ENCODE measurements at regions not wholly inside any gene's neighbourhood (a gene's known extent, or its start where the extent isn't known, plus 50 kb on each side); places are given as distances from the start of the nearest gene placed in this dataset.
"Not testable (repeated sequence)": the region's sequence is repeated elsewhere in the genome, so short reads cannot be mapped to it uniquely, and the experiment has no call there.

- TF ChIP-seq, protein P1, sequence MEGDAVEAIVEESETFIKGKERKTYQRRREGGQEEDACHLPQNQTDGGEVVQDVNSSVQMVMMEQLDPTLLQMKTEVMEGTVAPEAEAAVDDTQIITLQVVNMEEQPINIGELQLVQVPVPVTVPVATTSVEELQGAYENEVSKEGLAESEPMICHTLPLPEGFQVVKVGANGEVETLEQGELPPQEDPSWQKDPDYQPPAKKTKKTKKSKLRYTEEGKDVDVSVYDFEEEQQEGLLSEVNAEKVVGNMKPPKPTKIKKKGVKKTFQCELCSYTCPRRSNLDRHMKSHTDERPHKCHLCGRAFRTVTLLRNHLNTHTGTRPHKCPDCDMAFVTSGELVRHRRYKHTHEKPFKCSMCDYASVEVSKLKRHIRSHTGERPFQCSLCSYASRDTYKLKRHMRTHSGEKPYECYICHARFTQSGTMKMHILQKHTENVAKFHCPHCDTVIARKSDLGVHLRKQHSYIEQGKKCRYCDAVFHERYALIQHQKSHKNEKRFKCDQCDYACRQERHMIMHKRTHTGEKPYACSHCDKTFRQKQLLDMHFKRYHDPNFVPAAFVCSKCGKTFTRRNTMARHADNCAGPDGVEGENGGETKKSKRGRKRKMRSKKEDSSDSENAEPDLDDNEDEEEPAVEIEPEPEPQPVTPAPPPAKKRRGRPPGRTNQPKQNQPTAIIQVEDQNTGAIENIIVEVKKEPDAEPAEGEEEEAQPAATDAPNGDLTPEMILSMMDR (IDR thresholded peaks at IDR 0.05; ENCODE audit: insufficient read depth, low read depth, low read length) = no peak
- no peak overlapping the region for H3K4me3 ChIP-seq (ENCODE audit: low read depth, low read length)
- no peak for DNase-seq (ENCODE audit: low read depth)
Measured at GRCh38 chr3:164040991-164041390, 1037.3 kb downstream of the SI start.

DNA sequence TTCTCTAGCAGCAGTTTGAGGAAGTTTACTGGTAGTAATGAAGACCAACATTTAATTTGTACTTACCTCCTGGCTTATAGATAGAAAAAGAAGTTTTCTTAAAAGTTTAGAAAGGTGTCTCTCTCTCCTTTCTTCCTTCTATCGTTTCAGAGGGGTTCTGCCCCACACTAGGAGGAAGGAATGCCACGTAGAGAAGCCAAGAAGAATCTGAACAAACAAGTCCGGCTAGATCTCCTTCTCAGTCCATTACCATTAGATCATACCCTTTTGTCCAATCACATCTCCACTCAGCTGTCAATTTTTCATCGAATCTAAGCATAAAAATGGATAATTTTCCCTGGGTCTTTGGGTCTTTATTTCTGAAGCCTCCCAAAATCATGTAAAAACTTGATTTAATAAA is 1048.1 kb downstream of the SI start:
- TF ChIP-seq, protein P1 (IDR thresholded peaks at IDR 0.05; ENCODE audit: insufficient read depth, low read depth, low read length) = no peak
- DNase-seq (ENCODE audit: low read depth) = no peak
- no peak overlapping the region for H3K4me3 ChIP-seq (ENCODE audit: low read depth, low read length)

GRCh38 chr3:164024786-164025185 is 1053.5 kb downstream of the SI start:
- DNase-seq (ENCODE audit: low read depth) = no peak
- TF ChIP-seq, protein P1 (IDR thresholded peaks at IDR 0.05; ENCODE audit: insufficient read depth, low read depth, low read length) = no peak
- H3K4me3 ChIP-seq (ENCODE audit: low read depth, low read length) = no peak overlapping the region

GRCh38 chr3:164023480-164023879 is 1054.8 kb downstream of the SI start:
- no peak overlapping the region for H3K4me3 ChIP-seq (ENCODE audit: low read depth, low read length)
- DNase-seq (ENCODE audit: low read depth) = no peak
- TF ChIP-seq, protein P1 (IDR thresholded peaks at IDR 0.05; ENCODE audit: insufficient read depth, low read depth, low read length) = no peak

DNA sequence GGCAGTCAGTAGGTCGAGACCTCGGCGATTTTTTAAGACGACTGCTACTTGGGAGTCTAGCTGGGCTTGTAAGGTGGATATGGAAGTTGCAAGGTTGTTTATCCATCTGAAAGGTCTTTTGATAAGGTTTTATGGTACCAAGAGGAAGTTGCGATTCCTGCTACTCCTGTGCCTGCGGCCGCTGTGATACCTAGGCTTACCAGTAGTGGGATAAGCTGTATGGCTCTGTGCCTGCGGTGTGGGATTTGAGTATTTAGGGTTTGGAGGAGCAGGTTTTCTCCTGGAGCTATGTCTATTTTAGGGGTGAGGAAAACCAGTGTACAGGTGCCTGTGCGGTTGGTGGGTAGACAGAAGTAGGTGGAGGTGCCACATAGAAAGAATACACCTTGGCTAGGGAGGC is 1059.8 kb downstream of the SI start:
- no peak overlapping the region for H3K4me3 ChIP-seq (ENCODE audit: low read depth, low read length)
- TF ChIP-seq, protein P1 (IDR thresholded peaks at IDR 0.05; ENCODE audit: insufficient read depth, low read depth, low read length) = no peak
- DNase-seq (ENCODE audit: low read depth) = no peak

- no peak overlapping the region for H3K4me3 ChIP-seq (ENCODE audit: low read depth, low read length)
- DNase-seq (ENCODE audit: low read depth) = no peak
- TF ChIP-seq, protein P1 (IDR thresholded peaks at IDR 0.05; ENCODE audit: insufficient read depth, low read depth, low read length) = no peak
Measured at GRCh38 chr3:164007765-164008164, 1070.5 kb downstream of the SI start.

GRCh38 chr3:164004205-164004604 is 1074.1 kb downstream of the SI start:
- TF ChIP-seq, protein P1 (IDR thresholded peaks at IDR 0.05; ENCODE audit: insufficient read depth, low read depth, low read length) = no peak
- no peak for DNase-seq (ENCODE audit: low read depth)
- H3K4me3 ChIP-seq (ENCODE audit: low read depth, low read length) = no peak overlapping the region

DNA sequence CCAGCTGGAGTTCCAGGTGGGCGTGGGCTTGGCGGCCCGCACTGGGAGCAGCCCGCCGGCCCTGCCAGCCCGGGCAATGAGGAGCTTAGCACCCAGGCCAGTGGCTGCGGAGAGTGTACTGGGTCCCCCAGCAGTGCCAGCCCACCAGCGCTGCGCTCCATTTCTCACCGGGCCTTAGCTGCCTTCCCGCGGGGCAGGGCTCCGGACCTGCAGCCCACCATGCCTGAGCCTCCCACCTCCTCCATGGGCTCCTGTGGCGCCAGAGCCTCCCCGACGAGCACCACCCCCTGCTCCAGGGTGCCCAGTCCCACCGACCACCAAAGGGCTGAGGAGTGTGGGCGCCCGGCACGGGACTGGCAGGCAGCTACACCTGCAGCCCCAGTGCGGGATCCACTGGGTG is 1075.3 kb downstream of the SI start:
- not testable (repeated sequence) for DNase-seq (ENCODE audit: low read depth); H3K4me3 ChIP-seq (ENCODE audit: low read depth, low read length)
